OCI-LY1 (cell line): ENCODE measurements at regions not wholly inside any gene's neighbourhood (a gene's known extent, or its start where the extent isn't known, plus 50 kb on each side); places are given as distances from the start of the nearest gene placed in this dataset.
"Not testable (repeated sequence)": the region's sequence is repeated elsewhere in the genome, so short reads cannot be mapped to it uniquely, and the experiment has no call there.

ENCODE experiments used
- H2AFZ ChIP-seq: fragments of 200-600 bp; sonication (generic), shearing (Covaris generic); 2 replicates; pipeline ENCODE4 v1.6.0; 2014; ENCODE audit warnings: antibody characterized with exemption, mild to moderate bottlenecking, low read length
- H3F3A ChIP-seq: fragments of 200-600 bp; sonication (generic), shearing (Covaris generic); 2 replicates; pipeline ENCODE4 v1.6.0; 2014; ENCODE audit warnings: mild to moderate bottlenecking, antibody characterized with exemption, low read length, moderate library complexity; ENCODE audit not compliant: insufficient read depth
- H3K27ac ChIP-seq: fragments of 200-600 bp; sonication (generic); 2 replicates; pipeline ENCODE4 v1.5.1; 2014; ENCODE audit warnings: low read length, mixed run types, mild to moderate bottlenecking, low read depth; ENCODE audit not compliant: poor library complexity, severe bottlenecking
- H3K27me3 ChIP-seq: fragments of 200-600 bp; sonication (generic); 2 replicates; pipeline ENCODE4 v1.6.0; 2014; ENCODE audit warnings: antibody characterized with exemption, mild to moderate bottlenecking, low read length, moderate library complexity; ENCODE audit not compliant: insufficient read depth
- H3K36me3 ChIP-seq: fragments of 200-600 bp; sonication (generic); 2 replicates; pipeline ENCODE4 v1.6.1; 2014; ENCODE audit warnings: mild to moderate bottlenecking, antibody characterized with exemption, low read length, moderate library complexity, mixed read lengths; ENCODE audit not compliant: insufficient read depth
- H3K4me1 ChIP-seq: fragments of 200-600 bp; sonication (generic); 2 replicates; pipeline ENCODE4 v1.5.1; 2014; ENCODE audit warnings: mild to moderate bottlenecking, low read length, moderate library complexity; ENCODE audit not compliant: insufficient read depth, severe bottlenecking
- H3K4me2 ChIP-seq: fragments of 200-600 bp; sonication (generic), shearing (Covaris generic); 2 replicates; pipeline ENCODE4 v1.6.1; 2014; ENCODE audit warnings: low read length
- H3K4me3 ChIP-seq: fragments of 200-600 bp; sonication (generic); 2 replicates; pipeline ENCODE4 v1.5.1; 2014; ENCODE audit warnings: low read length, low read depth, mild to moderate bottlenecking, mixed read lengths; ENCODE audit not compliant: poor library complexity, severe bottlenecking
- H3K79me2 ChIP-seq: fragments of 200-600 bp; shearing (Covaris generic); 2 replicates; pipeline ENCODE4 v1.6.1; 2016; ENCODE audit warnings: mixed run types, low read length, mixed read lengths; ENCODE audit not compliant: insufficient read depth
- H3K9ac ChIP-seq: fragments of 200-600 bp; sonication (generic), shearing (Covaris generic); 2 replicates; pipeline ENCODE4 v1.6.1; 2014; ENCODE audit warnings: mild to moderate bottlenecking, low read length, mixed read lengths
- H3K9me2 ChIP-seq: fragments of 200-600 bp; sonication (generic), shearing (Covaris generic); 2 replicates; pipeline ENCODE4 v1.6.1; 2014; ENCODE audit warnings: low read depth, mild to moderate bottlenecking, low read length, mixed read lengths
- H3K9me3 ChIP-seq: fragments of 200-600 bp; shearing (Covaris generic); 2 replicates; pipeline ENCODE4 v1.6.1; 2014; ENCODE audit warnings: low read length, mixed read lengths
- H4K20me1 ChIP-seq: fragments of 200-600 bp; sonication (generic), shearing (Covaris generic); 2 replicates; pipeline ENCODE4 v1.6.0; 2016; ENCODE audit warnings: mild to moderate bottlenecking, low read length; ENCODE audit not compliant: insufficient read depth
- EZH2 ChIP-seq: fragments of 200-600 bp; sonication (generic), shearing (Covaris generic); IDR thresholded peaks from 2 replicates; pipeline ENCODE4 v1.8.0; 2017; ENCODE audit warnings: borderline replicate concordance, mixed run types, mild to moderate bottlenecking, antibody characterized with exemption, low read length, moderate library complexity, mixed read lengths
- TF ChIP-seq, protein P1 (sequence below): fragments of 200-600 bp; sonication (generic), shearing (Covaris generic); IDR thresholded peaks from 2 replicates; pipeline ENCODE4 v1.5.1; 2017; ENCODE audit warnings: mild to moderate bottlenecking, antibody characterized with exemption, low read length, moderate library complexity, mixed read lengths

DNA sequence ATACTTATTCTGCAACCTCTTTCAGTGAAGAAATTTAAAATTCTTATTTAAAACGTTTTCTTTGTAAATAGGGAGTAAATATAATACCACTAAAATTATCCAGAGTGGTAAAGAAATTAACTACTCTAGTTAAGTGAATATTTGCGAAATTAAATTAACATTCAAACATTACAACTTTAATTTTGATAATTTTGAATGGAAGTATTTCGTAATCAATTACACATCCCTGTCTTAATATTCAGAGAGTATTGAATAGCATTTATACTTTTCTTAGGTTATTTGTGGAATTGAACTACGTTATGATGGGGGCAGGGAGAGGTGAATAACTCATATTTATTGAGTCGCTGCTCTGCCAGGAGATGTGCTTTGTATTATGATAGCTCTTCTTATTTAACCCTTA is 96.3 kb upstream of the KIF26B start:
- Histone ChIP-seq H4K20me1 (no peaks in the 10 kb centered on the region), H2AFZ (no peak overlapping the region), H3F3A (no peaks in the 10 kb centered on the region), H3K4me3 (no peak overlapping the region), H3K9ac (no peak overlapping the region), H3K4me1 (no peaks in the 10 kb centered on the region), H3K27ac (no peak overlapping the region), H3K9me3 (no peaks in the 10 kb centered on the region), H3K27me3 (no peaks in the 10 kb centered on the region), H3K79me2 (no peaks in the 10 kb centered on the region), H3K4me2 (no peak overlapping the region), H3K9me2 (no peaks in the 10 kb centered on the region), H3K36me3 (no peaks in the 10 kb centered on the region)
- TF ChIP-seq, protein P1, sequence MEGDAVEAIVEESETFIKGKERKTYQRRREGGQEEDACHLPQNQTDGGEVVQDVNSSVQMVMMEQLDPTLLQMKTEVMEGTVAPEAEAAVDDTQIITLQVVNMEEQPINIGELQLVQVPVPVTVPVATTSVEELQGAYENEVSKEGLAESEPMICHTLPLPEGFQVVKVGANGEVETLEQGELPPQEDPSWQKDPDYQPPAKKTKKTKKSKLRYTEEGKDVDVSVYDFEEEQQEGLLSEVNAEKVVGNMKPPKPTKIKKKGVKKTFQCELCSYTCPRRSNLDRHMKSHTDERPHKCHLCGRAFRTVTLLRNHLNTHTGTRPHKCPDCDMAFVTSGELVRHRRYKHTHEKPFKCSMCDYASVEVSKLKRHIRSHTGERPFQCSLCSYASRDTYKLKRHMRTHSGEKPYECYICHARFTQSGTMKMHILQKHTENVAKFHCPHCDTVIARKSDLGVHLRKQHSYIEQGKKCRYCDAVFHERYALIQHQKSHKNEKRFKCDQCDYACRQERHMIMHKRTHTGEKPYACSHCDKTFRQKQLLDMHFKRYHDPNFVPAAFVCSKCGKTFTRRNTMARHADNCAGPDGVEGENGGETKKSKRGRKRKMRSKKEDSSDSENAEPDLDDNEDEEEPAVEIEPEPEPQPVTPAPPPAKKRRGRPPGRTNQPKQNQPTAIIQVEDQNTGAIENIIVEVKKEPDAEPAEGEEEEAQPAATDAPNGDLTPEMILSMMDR, result no peak
- TF ChIP-seq EZH2, result no peak

DNA sequence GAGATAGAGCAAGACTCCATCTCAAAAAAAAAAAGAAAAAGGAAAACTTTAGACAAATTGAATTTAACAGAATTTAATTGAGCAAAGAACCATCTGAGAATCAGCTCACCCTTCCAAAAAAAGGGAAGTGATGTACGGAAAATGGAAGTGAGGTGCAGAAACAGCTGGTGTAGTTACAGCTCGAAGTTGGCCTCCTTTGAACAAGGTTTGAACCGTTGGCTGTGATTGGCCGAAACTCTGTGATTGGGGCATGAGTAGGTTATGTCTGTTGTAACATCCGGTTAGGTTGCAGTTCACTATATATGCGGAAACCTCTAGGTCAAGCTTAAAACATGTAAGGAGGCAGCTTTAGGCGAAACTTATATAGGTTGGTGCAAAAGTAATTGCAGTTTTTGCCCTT is 97.9 kb upstream of the KIF26B start:
- H3K4me1 ChIP-seq, result no peaks in the 10 kb centered on the region
- H3K27ac ChIP-seq, result no peak overlapping the region
- no peaks in the 10 kb centered on the region for H4K20me1 ChIP-seq
- H3K4me3 ChIP-seq, result no peak overlapping the region
- H3K36me3 ChIP-seq, result no peaks in the 10 kb centered on the region
- H3K9me2 ChIP-seq, result no peaks in the 10 kb centered on the region
- TF ChIP-seq EZH2, result no peak
- TF ChIP-seq, protein P1, result no peak
- no peaks in the 10 kb centered on the region for H3K79me2 ChIP-seq
- no peaks in the 10 kb centered on the region for H3K9me3 ChIP-seq
- H3F3A ChIP-seq, result no peaks in the 10 kb centered on the region
- no peak overlapping the region for H3K4me2 ChIP-seq
- no peak overlapping the region for H3K9ac ChIP-seq
- no peak overlapping the region for H2AFZ ChIP-seq
- peaks cover 3% of the 10 kb centered on the region; the same call in 1 of the 2 replicates for H3K27me3 ChIP-seq

DNA sequence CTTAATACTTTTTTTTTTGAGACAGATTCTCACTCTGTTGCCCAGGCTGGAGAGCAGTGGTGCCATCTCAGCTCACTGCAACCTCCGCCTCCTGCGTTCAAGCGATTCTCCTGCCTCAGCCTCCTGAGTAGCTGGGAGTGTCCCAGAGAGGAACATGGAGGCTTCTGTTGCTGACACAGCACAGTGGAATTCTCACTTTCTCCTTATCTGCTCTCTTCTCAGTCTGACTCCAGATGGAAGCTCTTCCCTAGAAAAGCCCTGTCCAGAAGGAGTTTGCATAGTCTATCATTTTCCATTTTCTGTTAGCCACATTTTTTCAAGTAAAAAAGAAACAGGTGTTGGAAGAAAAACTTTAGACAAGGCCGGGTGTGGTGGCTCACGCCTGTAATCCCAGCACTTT is 98.5 kb upstream of the KIF26B start:
- not testable (repeated sequence) for H3K4me1 ChIP-seq, H3K9me3 ChIP-seq, H3K9me2 ChIP-seq, H3K27me3 ChIP-seq, H3K4me2 ChIP-seq, H3K9ac ChIP-seq, H2AFZ ChIP-seq, H3F3A ChIP-seq, H3K4me3 ChIP-seq, H4K20me1 ChIP-seq, H3K27ac ChIP-seq, H3K36me3 ChIP-seq, H3K79me2 ChIP-seq

DNA sequence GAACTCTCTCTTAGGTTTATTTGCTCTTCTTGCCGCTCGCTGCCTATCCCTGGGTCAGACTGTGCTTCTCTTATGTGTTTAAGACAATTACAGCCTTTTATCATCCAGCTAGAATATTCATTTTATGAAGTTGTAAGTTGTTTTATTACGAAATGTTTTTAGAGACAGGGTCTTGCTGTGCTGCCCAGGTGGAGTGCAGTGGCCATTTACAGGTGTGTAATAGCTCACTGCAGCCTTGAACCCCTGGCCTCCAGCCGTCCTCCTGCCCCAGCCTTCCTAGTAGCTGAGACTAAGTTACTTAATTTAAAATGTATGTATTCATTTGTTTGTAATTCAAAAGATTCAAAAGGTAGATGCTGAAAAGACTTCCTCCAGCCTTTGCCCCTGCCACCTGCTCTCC is 99.0 kb upstream of the KIF26B start:
- peaks cover 6% of the 10 kb centered on the region; the same call in 1 of the 2 replicates for H3K27me3 ChIP-seq
- H3K9me3 ChIP-seq, result no peaks in the 10 kb centered on the region
- no peaks in the 10 kb centered on the region for H3F3A ChIP-seq
- H3K9me2 ChIP-seq, result no peaks in the 10 kb centered on the region
- H2AFZ ChIP-seq, result no peak overlapping the region
- no peaks in the 10 kb centered on the region for H3K36me3 ChIP-seq
- H3K9ac ChIP-seq, result no peak overlapping the region
- no peaks in the 10 kb centered on the region for H4K20me1 ChIP-seq
- H3K4me3 ChIP-seq, result no peak overlapping the region
- TF ChIP-seq, protein P1, result no peak
- TF ChIP-seq EZH2, result no peak
- no peaks in the 10 kb centered on the region for H3K4me1 ChIP-seq
- H3K79me2 ChIP-seq, result no peaks in the 10 kb centered on the region
- H3K4me2 ChIP-seq, result no peak overlapping the region
- H3K27ac ChIP-seq, result no peak overlapping the region
